ENCODE measurements at regions not wholly inside any gene's neighbourhood (a gene's known extent, or its start where the extent isn't known, plus 50 kb on each side); places are given as distances from the start of the nearest gene placed in this dataset.

- no peak for DNase-seq
- ATAC-seq, result no peak
Measured at GRCh38 chr6:6842291-6842690, 253.8 kb downstream of the LY86 start.

GRCh38 chr6:6843057-6843627 lies 254.6 kb downstream of the LY86 start:
- DNase-seq, result no peak
- no peak for ATAC-seq

GRCh38 chr6:6843777-6844176 lies 255.3 kb downstream of the LY86 start:
- DNase-seq (no peak), ATAC-seq (no peak)

- no peak for DNase-seq
- ATAC-seq, result no peak
Measured at GRCh38 chr6:6844530-6844929, 256.0 kb downstream of the LY86 start.

GRCh38 chr6:6845603-6846002 lies 257.1 kb downstream of the LY86 start:
- DNase-seq (no peak), ATAC-seq (no peak)

GRCh38 chr6:6847591-6847990 lies 259.1 kb downstream of the LY86 start:
- no peak for ATAC-seq
- DNase-seq, result no peak

GRCh38 chr6:6851059-6851948 lies 256.5 kb upstream of the RREB1 start:
- ATAC-seq, result no peak
- no peak for DNase-seq

- ATAC-seq (no peak), DNase-seq (no peak)
Measured at GRCh38 chr6:6851949-6852261, 255.9 kb upstream of the RREB1 start.

GRCh38 chr6:6856538-6857523 lies 250.9 kb upstream of the RREB1 start:
- peak; percentile 91 for ATAC-seq

GRCh38 chr6:6857528-6857927 lies 250.2 kb upstream of the RREB1 start:
- ATAC-seq, result no peak
- DNase-seq, result no peak

More at GRCh38 chr6:6856538-6857523, 250.9 kb upstream of the RREB1 start:
- peak; percentile 67 for DNase-seq

- ATAC-seq, result no peak
- no peak for DNase-seq
Measured at GRCh38 chr6:6858533-6858982, 249.2 kb upstream of the RREB1 start.

- ATAC-seq (no peak), DNase-seq (no peak)
Measured at GRCh38 chr6:6859105-6859504, 248.7 kb upstream of the RREB1 start.

GRCh38 chr6:6859722-6860121 lies 248.0 kb upstream of the RREB1 start:
- no peak for DNase-seq
- ATAC-seq, result no peak

- DNase-seq (no peak), ATAC-seq (no peak)
Measured at GRCh38 chr6:6860863-6861262, 246.9 kb upstream of the RREB1 start.

GRCh38 chr6:6861351-6861894 lies 246.3 kb upstream of the RREB1 start:
- ATAC-seq, result no peak
- no peak for DNase-seq

- no peak for ATAC-seq
- no peak for DNase-seq
Measured at GRCh38 chr6:6861995-6862394, 245.8 kb upstream of the RREB1 start.

- DNase-seq (no peak), ATAC-seq (no peak)
Measured at GRCh38 chr6:6863970-6864639, 243.7 kb upstream of the RREB1 start.

GRCh38 chr6:6865611-6866010 lies 242.2 kb upstream of the RREB1 start:
- ATAC-seq (no peak), DNase-seq (no peak)

GRCh38 chr6:6866656-6867403 lies 240.9 kb upstream of the RREB1 start:
- ATAC-seq, result no peak
- no peak for DNase-seq

GRCh38 chr6:6867404-6867799 lies 240.4 kb upstream of the RREB1 start:
- DNase-seq, result no peak

GRCh38 chr6:6869094-6869493 lies 238.7 kb upstream of the RREB1 start:
- ATAC-seq, result no peak

More at GRCh38 chr6:6867404-6867799, 240.4 kb upstream of the RREB1 start:
- no peak for ATAC-seq

More at GRCh38 chr6:6869094-6869493, 238.7 kb upstream of the RREB1 start:
- no peak for DNase-seq
